Coronary artery (tissue), 2 donors: ENCODE measurements at regions not wholly inside any gene's neighbourhood (a gene's known extent, or its start where the extent isn't known, plus 50 kb on each side); places are given as distances from the start of the nearest gene placed in this dataset.

Source experiments
- DNase-seq: peaks from one replicate; pipeline ENCODE4 v3.0.0-alpha.2; 2017; ENCODE audit warnings: low spot score
- H3K27ac ChIP-seq, 2 donors: fragments of 200-600 bp; sonication (generic); one replicate each; pipeline ENCODE4 v1.5.1; 2016 to 2019
- H3K4me3 ChIP-seq: fragments of 200-600 bp; sonication (generic); 2 replicates; pipeline ENCODE4 v1.5.1; 2016; ENCODE audit warnings: mild to moderate bottlenecking, moderate library complexity
- CTCF ChIP-seq: fragments of 200-600 bp; sonication (generic); IDR thresholded peaks from one replicate; pipeline ENCODE4 v1.5.1; 2019; ENCODE audit warnings: antibody characterized with exemption

GRCh38 chr3:30097022-30097650 lies 509.3 kb upstream of the TGFBR2 start:
- TF ChIP-seq CTCF: no peak
- no peak overlapping the region for H3K4me3 ChIP-seq
- no peak for DNase-seq
- H3K27ac ChIP-seq: no peak overlapping the region

GRCh38 chr3:30098243-30098642 lies 508.2 kb upstream of the TGFBR2 start:
- no peak overlapping the region for H3K4me3 ChIP-seq
- no peak for DNase-seq

GRCh38 chr3:30098653-30099455 lies 507.5 kb upstream of the TGFBR2 start:
- no peak for DNase-seq
- Histone ChIP-seq H3K4me3 (no peak overlapping the region), H3K27ac (no peak overlapping the region)
- no peak for TF ChIP-seq CTCF

More at GRCh38 chr3:30098243-30098642, 508.2 kb upstream of the TGFBR2 start:
- TF ChIP-seq CTCF: no peak
- H3K27ac ChIP-seq: no peak overlapping the region

- H3K4me3 ChIP-seq: no peak overlapping the region
- TF ChIP-seq CTCF: no peak
- H3K27ac ChIP-seq: no peak overlapping the region
- no peak for DNase-seq
Observed at GRCh38 chr3:30102356-30102755, 504.0 kb upstream of the TGFBR2 start.

GRCh38 chr3:30103186-30103585 lies 503.2 kb upstream of the TGFBR2 start:
- Histone ChIP-seq H3K27ac (no peak overlapping the region), H3K4me3 (no peak overlapping the region)
- no peak for DNase-seq
- no peak for TF ChIP-seq CTCF

- no peak for DNase-seq
- no peak for TF ChIP-seq CTCF
- Histone ChIP-seq H3K4me3 (no peak overlapping the region), H3K27ac (no peak overlapping the region)
Observed at GRCh38 chr3:30107531-30107930, 498.9 kb upstream of the TGFBR2 start.

- DNase-seq: no peak
- no peak for TF ChIP-seq CTCF
- no peak overlapping the region for H3K27ac ChIP-seq
- H3K4me3 ChIP-seq: no peak overlapping the region
Observed at GRCh38 chr3:30112411-30112810, 494.0 kb upstream of the TGFBR2 start.
